Fibroblast of lung (primary cell): ENCODE measurements at regions not wholly inside any gene's neighbourhood (a gene's known extent, or its start where the extent isn't known, plus 50 kb on each side); places are given as distances from the start of the nearest gene placed in this dataset.

Source experiments
- CTCF ChIP-seq, 2 donors: IDR thresholded peaks in 1 of 2; conservative IDR thresholded peaks in 1 of 2; 1 replicate in 1 of 2; 2 replicates in 1 of 2; pipeline ENCODE4 v1.5.1; 2011 to 2012; ENCODE audit warnings: low read length in 2 of 2, control low read depth in 1 of 2, inconsistent platforms in 1 of 2, low read depth in 1 of 2, mild to moderate bottlenecking in 1 of 2
- EZH2 ChIP-seq: IDR thresholded peaks from 2 replicates; pipeline ENCODE4 v1.5.1; 2012; ENCODE audit warnings: low read length, control low read depth, mild to moderate bottlenecking; ENCODE audit errors: missing control alignments

DNA sequence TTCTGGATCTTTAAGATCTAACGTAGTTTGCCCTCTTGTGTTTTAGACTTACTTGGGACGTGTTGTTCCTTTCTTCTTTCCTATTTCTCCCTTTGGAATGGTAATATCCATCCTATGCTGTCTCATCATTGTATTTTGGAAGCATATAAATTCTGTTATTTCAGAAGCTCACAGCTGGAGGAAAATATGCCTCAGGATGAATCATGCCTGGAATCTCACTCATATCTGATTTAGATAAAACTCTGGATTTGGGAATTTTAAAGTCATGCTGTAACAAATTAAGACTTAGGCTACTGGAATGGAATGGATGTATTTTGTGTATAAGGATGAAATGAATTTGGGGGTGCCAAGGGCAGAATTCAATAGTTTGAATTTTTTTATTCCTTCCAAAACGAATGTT is 245.2 kb upstream of the GULP1 start:
- TF ChIP-seq CTCF (conservative IDR thresholded peaks at IDR 0.05 in 1 of 2, IDR thresholded peaks at IDR 0.05 in 1 of 2; ENCODE audit: low read depth in 1 of 2, low read length in 2 of 2), result no peak
- TF ChIP-seq EZH2, result no peak
